ENCODE measurements at regions not wholly inside any gene's neighbourhood (a gene's known extent, or its start where the extent isn't known, plus 50 kb on each side); places are given as distances from the start of the nearest gene placed in this dataset.

DNA sequence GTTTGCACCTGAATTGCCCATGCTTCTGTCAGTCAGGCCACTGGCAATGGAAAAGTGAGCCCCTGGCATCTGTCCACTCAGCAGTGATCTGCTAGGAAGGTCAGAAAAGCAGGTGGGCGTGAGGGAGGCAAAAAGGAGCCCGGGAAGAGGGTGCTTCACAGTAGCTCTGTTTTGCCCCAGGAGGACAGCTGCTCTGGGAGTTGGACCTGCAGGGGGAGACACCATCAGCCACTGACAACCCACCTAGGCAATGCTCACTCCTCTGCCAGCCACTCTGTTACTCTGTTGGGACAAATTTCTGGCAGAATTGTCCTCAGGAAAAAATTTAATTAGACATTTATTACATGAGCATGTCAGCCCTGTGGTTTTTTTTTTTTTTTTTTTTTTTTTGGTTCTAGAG is 146.4 kb downstream of the LRIG2 start:
- DNase-seq (ENCODE audit: low spot score): peak; percentile 26

- no peak for DNase-seq (ENCODE audit: low spot score)
These were observed 146.8 kb downstream of the LRIG2 start for GRCh38 chr1:113219828-113220227.

GRCh38 chr1:113223040-113223439 is 150.0 kb downstream of the LRIG2 start:
- DNase-seq (ENCODE audit: low spot score): no peak

GRCh38 chr1:113223546-113223945 is 150.5 kb downstream of the LRIG2 start:
- no peak for DNase-seq (ENCODE audit: low spot score)

DNA sequence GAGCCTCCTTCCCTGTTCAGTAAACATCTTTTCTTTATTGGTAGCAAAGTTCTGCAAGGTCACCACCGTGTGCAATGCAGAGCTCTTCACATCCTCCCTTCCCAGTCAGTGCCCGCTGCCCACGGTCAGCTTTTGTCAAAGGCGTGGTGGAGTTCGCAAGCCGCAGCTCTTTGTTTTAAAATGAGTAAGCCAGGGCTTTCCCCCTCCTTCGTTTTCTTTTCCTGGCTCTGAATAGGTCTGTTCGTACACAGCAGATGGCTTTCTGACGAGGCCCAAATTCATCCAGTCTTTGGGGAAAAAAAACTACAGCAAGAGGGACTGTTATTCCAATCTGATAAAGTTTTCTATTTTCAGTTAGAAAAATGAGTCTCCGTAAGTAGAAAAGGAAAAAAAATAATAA is 153.2 kb downstream of the LRIG2 start:
- DNase-seq (ENCODE audit: low spot score): no peak

- DNase-seq (ENCODE audit: low spot score): no peak
These were observed 158.4 kb upstream of the MAGI3 start for GRCh38 chr1:113231866-113232265.

DNA sequence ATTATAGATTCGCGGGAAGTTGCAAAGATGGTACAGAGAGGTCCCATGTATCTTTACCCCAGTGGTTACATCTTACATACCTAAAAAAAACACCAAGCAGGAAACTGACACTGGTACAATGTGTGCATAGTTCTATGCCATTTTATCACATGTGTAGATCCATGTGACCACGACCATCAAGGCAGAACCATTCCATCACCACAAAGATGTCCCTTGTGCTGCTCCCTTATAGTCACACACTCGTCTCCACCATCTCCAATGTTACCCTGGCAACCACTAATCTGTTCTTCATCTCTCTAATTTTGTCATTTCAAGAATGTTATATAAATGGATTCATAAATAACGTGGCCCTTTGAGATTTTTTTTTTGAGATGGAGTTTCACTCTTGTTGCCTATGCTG is 156.9 kb upstream of the MAGI3 start:
- DNase-seq (ENCODE audit: low spot score): no peak

DNA sequence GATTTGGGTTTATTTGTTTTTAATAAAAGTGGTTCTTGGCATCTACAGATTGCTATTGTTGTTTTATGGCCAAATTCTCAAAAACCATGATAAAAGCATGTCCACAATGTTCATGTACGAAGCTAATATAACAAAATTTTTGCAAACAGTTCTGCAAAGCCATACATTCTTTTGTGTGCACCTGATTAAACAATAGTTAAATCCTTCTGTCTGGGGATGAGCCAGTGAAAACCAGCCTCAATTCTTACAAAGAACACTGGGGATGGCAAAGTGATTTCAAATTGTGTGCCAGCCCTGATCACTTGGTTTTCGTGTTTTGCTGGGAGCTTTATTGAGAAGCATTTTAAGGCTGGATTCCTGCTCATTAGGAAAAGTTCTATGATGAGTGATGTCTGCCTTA is 149.1 kb upstream of the MAGI3 start:
- no peak for DNase-seq (ENCODE audit: low spot score)

- peak; percentile 86 for DNase-seq (ENCODE audit: low spot score)
These were observed 147.8 kb upstream of the MAGI3 start for GRCh38 chr1:113242481-113242880.

DNA sequence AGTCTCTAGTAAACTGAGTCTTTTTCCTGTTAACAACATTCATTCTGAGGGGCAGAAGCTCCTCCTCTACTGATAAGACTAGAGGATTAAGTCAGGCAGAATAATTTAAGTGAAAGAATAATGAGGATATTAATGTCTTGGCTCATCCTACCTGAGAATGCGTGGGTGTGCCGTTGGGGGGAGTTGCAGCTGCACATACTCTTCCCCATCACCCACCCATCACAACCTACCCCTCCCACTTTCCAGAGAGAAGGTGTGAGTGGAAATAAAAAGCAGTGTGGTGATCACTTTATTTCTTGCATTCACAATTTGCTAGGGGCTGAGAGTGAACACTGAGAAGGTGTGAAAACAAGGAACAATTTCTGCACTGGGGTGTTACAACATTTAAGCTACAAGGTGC is 146.8 kb upstream of the MAGI3 start:
- DNase-seq (ENCODE audit: low spot score): no peak

DNA sequence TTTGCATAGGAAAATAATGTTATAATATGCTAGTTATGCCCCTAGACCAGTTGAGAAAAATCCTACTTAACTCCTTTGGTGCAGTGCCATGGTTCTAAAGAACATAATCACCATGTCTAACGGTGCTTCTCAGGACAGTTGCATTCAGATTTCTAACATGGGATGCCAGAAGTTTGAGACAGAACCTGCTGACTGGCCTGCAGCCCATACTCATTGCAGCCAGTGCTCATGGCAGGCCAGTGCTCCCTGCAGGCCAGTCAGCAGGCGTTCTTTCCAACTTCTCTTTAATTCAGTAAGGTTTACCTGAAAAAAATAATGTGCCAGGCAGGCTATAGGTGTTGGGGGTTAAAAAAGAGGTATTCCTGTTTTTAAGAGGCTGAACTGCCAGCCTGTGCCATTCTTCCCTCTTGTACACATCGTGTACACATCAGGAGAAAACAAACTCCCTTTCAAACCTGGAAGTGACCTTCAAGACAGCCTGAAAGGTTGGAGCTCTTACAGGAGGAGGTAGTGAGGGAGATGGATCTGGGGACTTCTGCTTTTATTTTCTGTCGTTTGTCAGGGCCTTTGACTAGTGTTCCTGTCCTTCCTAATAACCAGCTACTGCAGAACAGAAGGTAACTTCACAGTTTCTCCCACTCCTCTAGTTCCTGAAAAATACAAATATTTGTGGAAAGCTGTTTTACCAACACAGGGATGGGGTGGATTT is 146.0 kb upstream of the MAGI3 start:
- DNase-seq (ENCODE audit: low spot score): no peak

DNA sequence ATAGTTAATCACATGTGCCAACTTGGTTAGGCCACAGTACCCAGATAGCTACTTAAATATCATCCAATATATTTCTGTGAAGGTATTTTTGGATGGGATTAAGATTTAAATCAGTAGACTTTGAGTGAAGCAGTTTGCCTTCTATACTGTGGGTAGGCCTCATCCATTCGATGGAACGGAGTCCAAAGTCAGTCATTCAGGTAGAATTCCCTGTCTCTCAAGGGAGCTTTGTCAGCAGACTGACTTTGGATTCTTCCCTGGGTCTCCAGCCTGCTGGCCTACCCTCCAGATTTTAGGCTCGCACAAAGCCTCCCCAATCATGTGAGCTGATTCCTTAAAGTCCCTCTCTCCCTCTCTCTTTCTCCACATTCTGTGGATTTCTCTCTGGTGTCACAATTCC is 145.1 kb upstream of the MAGI3 start:
- no peak for DNase-seq (ENCODE audit: low spot score)

- no peak for DNase-seq (ENCODE audit: low spot score)
These were observed 143.4 kb upstream of the MAGI3 start for GRCh38 chr1:113246929-113247328.

- peak; percentile 7 for DNase-seq (ENCODE audit: low spot score)
These were observed 143.0 kb upstream of the MAGI3 start for GRCh38 chr1:113247355-113247754.

GRCh38 chr1:113247782-113248181 is 142.5 kb upstream of the MAGI3 start:
- DNase-seq (ENCODE audit: low spot score): no peak

- DNase-seq (ENCODE audit: low spot score): no peak
These were observed 141.8 kb upstream of the MAGI3 start for GRCh38 chr1:113248494-113248893.

GRCh38 chr1:113250161-113250560 is 140.2 kb upstream of the MAGI3 start:
- DNase-seq (ENCODE audit: low spot score): no peak

DNA sequence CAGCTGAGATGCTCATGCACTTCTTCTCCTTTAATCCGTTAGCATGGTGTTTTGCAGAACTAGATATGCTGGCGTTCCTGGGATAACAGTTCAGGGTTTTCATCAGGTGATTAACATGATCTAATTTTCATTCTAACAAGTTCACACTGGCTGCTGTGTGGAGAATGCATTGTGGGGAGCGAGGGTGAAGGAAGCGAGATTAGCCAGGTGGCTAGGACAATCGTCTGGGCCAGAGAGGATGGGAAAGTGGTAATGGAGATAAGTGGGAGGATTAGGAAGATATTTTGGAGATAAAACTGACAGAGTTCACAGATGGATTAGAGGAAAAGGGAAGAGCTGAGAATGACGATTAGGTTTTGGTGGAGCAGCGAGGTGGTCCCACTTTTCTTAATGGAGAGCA is 138.1 kb upstream of the MAGI3 start:
- no peak for DNase-seq (ENCODE audit: low spot score)

DNA sequence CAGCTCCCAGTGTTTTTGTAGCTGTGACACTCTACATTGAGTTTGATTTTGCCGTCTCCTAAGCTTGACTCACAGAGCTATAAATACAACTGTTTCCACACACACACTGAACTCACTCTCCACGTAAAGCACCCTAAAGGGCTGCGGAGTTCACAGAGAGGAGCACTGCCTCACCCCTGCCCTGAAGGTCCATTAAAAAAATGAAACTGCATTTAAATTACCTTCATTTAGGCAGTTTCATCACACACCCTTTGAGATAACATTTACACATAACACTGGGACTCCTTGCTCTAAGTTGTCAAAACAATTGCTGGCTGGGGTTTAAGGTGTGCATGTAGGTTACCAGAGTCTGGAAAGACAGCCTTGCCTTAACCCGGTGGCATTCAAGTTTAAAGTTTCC is 137.1 kb upstream of the MAGI3 start:
- DNase-seq (ENCODE audit: low spot score): no peak

DNA sequence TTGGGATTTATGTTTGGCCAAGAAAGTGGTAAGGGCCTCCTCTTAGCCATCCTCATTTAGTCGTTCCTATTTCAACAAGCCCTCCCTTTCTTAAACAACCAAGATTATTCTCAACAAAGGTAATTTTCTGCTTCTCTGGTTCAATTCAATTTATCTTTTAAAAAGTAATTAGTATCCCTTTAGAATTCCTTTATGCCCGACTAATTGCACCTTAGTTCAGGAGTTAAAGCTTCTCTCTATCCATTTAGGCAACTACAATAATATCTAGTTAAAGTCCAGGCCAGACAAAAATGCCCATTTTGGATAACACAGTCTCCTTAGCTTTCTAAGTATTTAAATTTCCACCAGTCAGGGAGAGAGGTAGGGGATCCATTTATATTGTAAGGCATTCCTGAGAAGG is 136.7 kb upstream of the MAGI3 start:
- no peak for DNase-seq (ENCODE audit: low spot score)

GRCh38 chr1:113255038-113255719 is 135.1 kb upstream of the MAGI3 start:
- DNase-seq (ENCODE audit: low spot score): no peak

GRCh38 chr1:113255720-113256347 is 134.5 kb upstream of the MAGI3 start:
- DNase-seq (ENCODE audit: low spot score): peak; percentile 95

DNA sequence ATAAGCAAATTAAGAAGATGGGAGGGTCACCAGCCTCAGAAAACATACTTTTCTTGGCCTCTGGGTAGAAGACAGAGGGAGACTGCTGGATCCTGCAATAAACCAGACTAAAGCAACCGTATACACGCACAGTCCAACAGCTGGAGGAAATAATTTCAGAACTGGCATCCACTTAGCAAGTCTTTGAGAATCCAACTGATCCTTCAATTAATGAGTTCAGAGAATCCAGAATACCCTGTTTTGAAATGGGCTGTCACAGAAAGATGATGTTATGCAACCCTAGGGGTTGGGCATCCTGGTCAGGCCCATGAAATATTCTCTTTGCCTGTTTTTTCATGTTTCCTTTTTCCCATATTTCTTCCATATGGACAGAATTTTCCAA is 134.0 kb upstream of the MAGI3 start:
- no peak for DNase-seq (ENCODE audit: low spot score)
